Fibroblast of skin of abdomen (primary cell): ENCODE measurements at regions not wholly inside any gene's neighbourhood (a gene's known extent, or its start where the extent isn't known, plus 50 kb on each side); places are given as distances from the start of the nearest gene placed in this dataset.

Experiments used
- DNase-seq: peaks from one replicate; pipeline ENCODE4 v3.0.0-alpha.2; 2013

GRCh38 chr12:31778687-31779086 is 49.9 kb upstream of the AMN1 start:
- DNase-seq: no peak
